HEK293 (cell line): ENCODE measurements at regions not wholly inside any gene's neighbourhood (a gene's known extent, or its start where the extent isn't known, plus 50 kb on each side); places are given as distances from the start of the nearest gene placed in this dataset.

Source experiments
- CTCF ChIA-PET: fragments of 350-600 bp; formaldehyde crosslinking; extraction: SDS; loops from one replicate; lab custom pipeline; 2021; ENCODE audit warnings: antibody characterized with exemption; lab: Yijun Ruan, JAX
- POLR2A ChIA-PET: fragments of 300-600 bp; formaldehyde crosslinking; extraction: SDS; loops from one replicate; lab custom pipeline; 2020; ENCODE audit warnings: antibody characterized with exemption, inconsistent platforms; lab: Yijun Ruan, JAX
- H3K27ac ChIP-seq: fragments of 200-500 bp; sonication (Bioruptor generic); 2 replicates; pipeline ENCODE4 v1.5.1; 2014; ENCODE audit warnings: low read depth, low read length, control low read depth, inconsistent platforms; ENCODE audit errors: extremely low read depth
- H3K36me3 ChIP-seq, 2 experiments: fragments of 200-500 bp in 1 of 2; sonication (Bioruptor generic) in 1 of 2; 1 replicate in 1 of 2; 2 replicates in 1 of 2; pipeline ENCODE4 v1.5.1; 2014 to 2017; ENCODE audit warnings: inconsistent platforms in 2 of 2, low read length in 2 of 2; ENCODE audit not compliant: control insufficient read depth in 2 of 2, insufficient read depth in 1 of 2
- H3K4me1 ChIP-seq: fragments of 200-500 bp; sonication (Bioruptor generic); 2 replicates; pipeline ENCODE4 v1.5.1; 2014; ENCODE audit warnings: mild to moderate bottlenecking, low read length, inconsistent platforms; ENCODE audit not compliant: control insufficient read depth, insufficient read depth
- H3K4me3 ChIP-seq: 2 replicates; pipeline ENCODE4 v1.5.1; 2011; ENCODE audit warnings: low read depth, mild to moderate bottlenecking, control low read depth, low read length, moderate library complexity
- H3K9me3 ChIP-seq: fragments of 200-500 bp; sonication (Bioruptor generic); 2 replicates; pipeline ENCODE4 v1.5.1; 2014; ENCODE audit warnings: low read depth, low read length, inconsistent platforms; ENCODE audit not compliant: control insufficient read depth, insufficient read depth
- GLI4 ChIP-seq: fragments of 450-650 bp; formaldehyde crosslinking; IDR thresholded peaks from 2 replicates; pipeline ENCODE4 v1.5.1; 2016; ENCODE audit warnings: missing biosample characterization, missing genetic modification characterization
- HOXD13 ChIP-seq: sonication (generic); formaldehyde crosslinking; IDR thresholded peaks from 2 replicates; pipeline ENCODE4 v1.8.0; 2022; ENCODE audit warnings: missing genetic modification reagents, borderline replicate concordance
- MYNN ChIP-seq: fragments of 450-650 bp; formaldehyde crosslinking; IDR thresholded peaks from 2 replicates; pipeline ENCODE4 v1.5.1; 2016; ENCODE audit warnings: missing biosample characterization, missing genetic modification characterization, borderline replicate concordance
- RBAK ChIP-seq: fragments of 450-650 bp; formaldehyde crosslinking; IDR thresholded peaks from 2 replicates; pipeline ENCODE4 v1.5.1; 2016; ENCODE audit warnings: missing biosample characterization, missing genetic modification characterization
- ZNF221 ChIP-seq: fragments of 450-650 bp; formaldehyde crosslinking; IDR thresholded peaks from 2 replicates; pipeline ENCODE4 v1.5.1; 2017; ENCODE audit warnings: missing biosample characterization, missing genetic modification characterization, borderline replicate concordance
- ZNF292 ChIP-seq: fragments of 450-650 bp; formaldehyde crosslinking; IDR thresholded peaks from 2 replicates; pipeline ENCODE4 v1.5.1; 2016; ENCODE audit warnings: low read depth, missing biosample characterization, missing genetic modification characterization, borderline replicate concordance
- ZNF311 ChIP-seq: fragments of 450-650 bp; formaldehyde crosslinking; IDR thresholded peaks from 2 replicates; pipeline ENCODE4 v1.5.1; 2017; ENCODE audit warnings: missing biosample characterization, missing genetic modification characterization, borderline replicate concordance
- ZNF366 ChIP-seq: fragments of 450-650 bp; formaldehyde crosslinking; conservative IDR thresholded peaks from 2 replicates; pipeline ENCODE4 v1.5.1; 2016; ENCODE audit warnings: missing biosample characterization, missing genetic modification characterization
- ZNF426 ChIP-seq: fragments of 450-650 bp; formaldehyde crosslinking; IDR thresholded peaks from 2 replicates; pipeline ENCODE4 v1.5.1; 2017; ENCODE audit warnings: missing biosample characterization, missing genetic modification characterization, mild to moderate bottlenecking, inconsistent platforms, moderate library complexity
- ZNF514 ChIP-seq: fragments of 450-650 bp; formaldehyde crosslinking; IDR thresholded peaks from 2 replicates; pipeline ENCODE4 v1.5.1; 2016; ENCODE audit warnings: missing biosample characterization, missing genetic modification characterization
- ZNF521 ChIP-seq: fragments of 450-650 bp; formaldehyde crosslinking; IDR thresholded peaks from 2 replicates; pipeline ENCODE4 v1.5.1; 2017; ENCODE audit warnings: missing biosample characterization, mild to moderate bottlenecking, missing genetic modification characterization
- ZNF660 ChIP-seq: fragments of 450-650 bp; IDR thresholded peaks from 2 replicates; pipeline ENCODE4 v1.5.1; 2018; ENCODE audit warnings: missing biosample characterization, mild to moderate bottlenecking, missing genetic modification characterization
- ZNF707 ChIP-seq: fragments of 450-650 bp; formaldehyde crosslinking; IDR thresholded peaks from 2 replicates; pipeline ENCODE4 v1.5.1; 2016; ENCODE audit warnings: missing biosample characterization, missing genetic modification characterization
- ZNF776 ChIP-seq: fragments of 450-650 bp; formaldehyde crosslinking; IDR thresholded peaks from 2 replicates; pipeline ENCODE4 v1.5.0; 2017; ENCODE audit warnings: missing biosample characterization, missing genetic modification characterization, borderline replicate concordance
- ZNF792 ChIP-seq: fragments of 450-650 bp; formaldehyde crosslinking; IDR thresholded peaks from 2 replicates; pipeline ENCODE4 v1.5.1; 2016; ENCODE audit warnings: missing biosample characterization, missing genetic modification characterization
- TF ChIP-seq, protein P1 (sequence below): fragments of 450-650 bp; formaldehyde crosslinking; IDR thresholded peaks from 2 replicates; pipeline ENCODE4 v1.5.1; 2016; ENCODE audit warnings: missing biosample characterization, missing genetic modification characterization
- TF ChIP-seq, protein P2 (sequence below): fragments of 450-650 bp; formaldehyde crosslinking; IDR thresholded peaks from 2 replicates; pipeline ENCODE4 v1.5.1; 2016; ENCODE audit warnings: missing biosample characterization, missing genetic modification characterization, borderline replicate concordance
- TF ChIP-seq, protein P3 (sequence below): fragments of 450-650 bp; formaldehyde crosslinking; IDR thresholded peaks from 2 replicates; pipeline ENCODE4 v1.5.1; 2016; ENCODE audit warnings: missing biosample characterization, missing genetic modification characterization
- TF ChIP-seq, protein P4 (sequence below): fragments of 450-650 bp; formaldehyde crosslinking; IDR thresholded peaks from 2 replicates; pipeline ENCODE4 v1.5.0; 2017; ENCODE audit warnings: missing biosample characterization, missing genetic modification characterization, borderline replicate concordance
- TF ChIP-seq, protein P5 (sequence below): IDR thresholded peaks from 2 replicates; pipeline ENCODE4 v1.6.1; 2011; ENCODE audit warnings: mild to moderate bottlenecking, low read depth, low read length, borderline replicate concordance

DNA sequence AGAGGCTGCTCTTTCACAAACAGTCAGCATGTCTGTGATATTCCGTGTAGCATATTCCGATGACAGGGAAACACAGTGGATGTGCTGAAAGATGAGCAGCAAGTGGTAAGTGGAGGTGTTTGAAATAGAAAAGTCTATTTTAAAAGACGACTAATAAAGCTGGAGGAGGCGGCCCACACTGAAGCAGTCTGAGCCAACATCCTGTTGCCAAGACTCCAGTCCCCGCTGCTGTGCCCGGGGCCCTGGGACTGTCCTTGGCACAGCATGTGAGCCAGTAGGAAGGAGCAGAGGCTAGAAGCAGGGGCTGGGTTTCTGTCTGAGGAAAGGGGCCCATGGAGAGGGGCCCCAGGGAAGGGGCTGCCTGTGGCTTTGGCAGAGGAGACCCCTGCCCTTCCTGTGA lies 351.5 kb upstream of the CHD6 start (continued):
- TF ChIP-seq, protein P1, sequence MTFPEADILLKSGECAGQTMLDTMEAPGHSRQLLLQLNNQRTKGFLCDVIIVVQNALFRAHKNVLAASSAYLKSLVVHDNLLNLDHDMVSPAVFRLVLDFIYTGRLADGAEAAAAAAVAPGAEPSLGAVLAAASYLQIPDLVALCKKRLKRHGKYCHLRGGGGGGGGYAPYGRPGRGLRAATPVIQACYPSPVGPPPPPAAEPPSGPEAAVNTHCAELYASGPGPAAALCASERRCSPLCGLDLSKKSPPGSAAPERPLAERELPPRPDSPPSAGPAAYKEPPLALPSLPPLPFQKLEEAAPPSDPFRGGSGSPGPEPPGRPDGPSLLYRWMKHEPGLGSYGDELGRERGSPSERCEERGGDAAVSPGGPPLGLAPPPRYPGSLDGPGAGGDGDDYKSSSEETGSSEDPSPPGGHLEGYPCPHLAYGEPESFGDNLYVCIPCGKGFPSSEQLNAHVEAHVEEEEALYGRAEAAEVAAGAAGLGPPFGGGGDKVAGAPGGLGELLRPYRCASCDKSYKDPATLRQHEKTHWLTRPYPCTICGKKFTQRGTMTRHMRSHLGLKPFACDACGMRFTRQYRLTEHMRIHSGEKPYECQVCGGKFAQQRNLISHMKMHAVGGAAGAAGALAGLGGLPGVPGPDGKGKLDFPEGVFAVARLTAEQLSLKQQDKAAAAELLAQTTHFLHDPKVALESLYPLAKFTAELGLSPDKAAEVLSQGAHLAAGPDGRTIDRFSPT (tag by site-specific recombination) = no peak
- no peak for TF ChIP-seq ZNF311 (tag by site-specific recombination)
- no peak for TF ChIP-seq ZNF221 (tag by site-specific recombination)
- no peak for TF ChIP-seq ZNF660 (tag by site-specific recombination)
- TF ChIP-seq MYNN (tag by site-specific recombination) = no peak
- TF ChIP-seq, protein P2, sequence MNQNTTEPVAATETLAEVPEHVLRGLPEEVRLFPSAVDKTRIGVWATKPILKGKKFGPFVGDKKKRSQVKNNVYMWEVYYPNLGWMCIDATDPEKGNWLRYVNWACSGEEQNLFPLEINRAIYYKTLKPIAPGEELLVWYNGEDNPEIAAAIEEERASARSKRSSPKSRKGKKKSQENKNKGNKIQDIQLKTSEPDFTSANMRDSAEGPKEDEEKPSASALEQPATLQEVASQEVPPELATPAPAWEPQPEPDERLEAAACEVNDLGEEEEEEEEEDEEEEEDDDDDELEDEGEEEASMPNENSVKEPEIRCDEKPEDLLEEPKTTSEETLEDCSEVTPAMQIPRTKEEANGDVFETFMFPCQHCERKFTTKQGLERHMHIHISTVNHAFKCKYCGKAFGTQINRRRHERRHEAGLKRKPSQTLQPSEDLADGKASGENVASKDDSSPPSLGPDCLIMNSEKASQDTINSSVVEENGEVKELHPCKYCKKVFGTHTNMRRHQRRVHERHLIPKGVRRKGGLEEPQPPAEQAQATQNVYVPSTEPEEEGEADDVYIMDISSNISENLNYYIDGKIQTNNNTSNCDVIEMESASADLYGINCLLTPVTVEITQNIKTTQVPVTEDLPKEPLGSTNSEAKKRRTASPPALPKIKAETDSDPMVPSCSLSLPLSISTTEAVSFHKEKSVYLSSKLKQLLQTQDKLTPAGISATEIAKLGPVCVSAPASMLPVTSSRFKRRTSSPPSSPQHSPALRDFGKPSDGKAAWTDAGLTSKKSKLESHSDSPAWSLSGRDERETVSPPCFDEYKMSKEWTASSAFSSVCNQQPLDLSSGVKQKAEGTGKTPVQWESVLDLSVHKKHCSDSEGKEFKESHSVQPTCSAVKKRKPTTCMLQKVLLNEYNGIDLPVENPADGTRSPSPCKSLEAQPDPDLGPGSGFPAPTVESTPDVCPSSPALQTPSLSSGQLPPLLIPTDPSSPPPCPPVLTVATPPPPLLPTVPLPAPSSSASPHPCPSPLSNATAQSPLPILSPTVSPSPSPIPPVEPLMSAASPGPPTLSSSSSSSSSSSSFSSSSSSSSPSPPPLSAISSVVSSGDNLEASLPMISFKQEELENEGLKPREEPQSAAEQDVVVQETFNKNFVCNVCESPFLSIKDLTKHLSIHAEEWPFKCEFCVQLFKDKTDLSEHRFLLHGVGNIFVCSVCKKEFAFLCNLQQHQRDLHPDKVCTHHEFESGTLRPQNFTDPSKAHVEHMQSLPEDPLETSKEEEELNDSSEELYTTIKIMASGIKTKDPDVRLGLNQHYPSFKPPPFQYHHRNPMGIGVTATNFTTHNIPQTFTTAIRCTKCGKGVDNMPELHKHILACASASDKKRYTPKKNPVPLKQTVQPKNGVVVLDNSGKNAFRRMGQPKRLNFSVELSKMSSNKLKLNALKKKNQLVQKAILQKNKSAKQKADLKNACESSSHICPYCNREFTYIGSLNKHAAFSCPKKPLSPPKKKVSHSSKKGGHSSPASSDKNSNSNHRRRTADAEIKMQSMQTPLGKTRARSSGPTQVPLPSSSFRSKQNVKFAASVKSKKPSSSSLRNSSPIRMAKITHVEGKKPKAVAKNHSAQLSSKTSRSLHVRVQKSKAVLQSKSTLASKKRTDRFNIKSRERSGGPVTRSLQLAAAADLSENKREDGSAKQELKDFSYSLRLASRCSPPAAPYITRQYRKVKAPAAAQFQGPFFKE (tag by site-specific recombination) = no peak
- no peak for TF ChIP-seq HOXD13 (CRISPR knock-in tag)

DNA sequence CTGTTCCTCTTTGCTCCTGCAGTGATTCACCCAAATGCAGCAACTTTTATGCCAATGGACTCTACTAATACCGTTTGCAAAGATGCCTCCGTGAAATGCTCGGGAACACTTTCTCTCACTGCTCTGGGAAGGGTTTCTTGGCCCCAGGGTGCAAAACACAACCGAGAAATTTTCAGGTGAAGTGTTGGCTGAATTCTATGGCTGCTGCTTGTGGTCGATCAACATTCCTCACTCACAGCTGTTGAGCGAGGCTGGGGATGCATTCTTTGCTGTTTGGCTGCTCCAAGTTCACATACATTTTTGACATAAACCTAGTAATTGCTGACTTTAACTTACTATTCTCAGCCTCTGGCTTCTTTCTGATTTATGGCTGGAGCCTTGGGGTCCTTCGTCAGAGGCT lies 342.0 kb upstream of the CHD6 start:
- Histone ChIP-seq H3K9me3 (no peaks in the 10 kb centered on the region), H3K4me1 (no peaks in the 10 kb centered on the region), H3K27ac (no peak overlapping the region), H3K36me3 (no peaks in the 10 kb centered on the region), H3K4me3 (no peak overlapping the region)
- ChIA-PET POLR2A (no interaction called here), CTCF (no interaction called here)
- TF ChIP-seq ZNF792 (tag by site-specific recombination) (no peak), ZNF366 (no peak), ZNF514 (tag by site-specific recombination) (no peak), GLI4 (tag by site-specific recombination) (no peak), ZNF776 (tag by site-specific recombination) (no peak), ZNF521 (tag by site-specific recombination) (no peak), ZNF426 (tag by site-specific recombination) (no peak), ZNF707 (tag by site-specific recombination) (no peak), RBAK (tag by site-specific recombination) (no peak), ZNF292 (tag by site-specific recombination) (no peak)
- TF ChIP-seq, protein P3, sequence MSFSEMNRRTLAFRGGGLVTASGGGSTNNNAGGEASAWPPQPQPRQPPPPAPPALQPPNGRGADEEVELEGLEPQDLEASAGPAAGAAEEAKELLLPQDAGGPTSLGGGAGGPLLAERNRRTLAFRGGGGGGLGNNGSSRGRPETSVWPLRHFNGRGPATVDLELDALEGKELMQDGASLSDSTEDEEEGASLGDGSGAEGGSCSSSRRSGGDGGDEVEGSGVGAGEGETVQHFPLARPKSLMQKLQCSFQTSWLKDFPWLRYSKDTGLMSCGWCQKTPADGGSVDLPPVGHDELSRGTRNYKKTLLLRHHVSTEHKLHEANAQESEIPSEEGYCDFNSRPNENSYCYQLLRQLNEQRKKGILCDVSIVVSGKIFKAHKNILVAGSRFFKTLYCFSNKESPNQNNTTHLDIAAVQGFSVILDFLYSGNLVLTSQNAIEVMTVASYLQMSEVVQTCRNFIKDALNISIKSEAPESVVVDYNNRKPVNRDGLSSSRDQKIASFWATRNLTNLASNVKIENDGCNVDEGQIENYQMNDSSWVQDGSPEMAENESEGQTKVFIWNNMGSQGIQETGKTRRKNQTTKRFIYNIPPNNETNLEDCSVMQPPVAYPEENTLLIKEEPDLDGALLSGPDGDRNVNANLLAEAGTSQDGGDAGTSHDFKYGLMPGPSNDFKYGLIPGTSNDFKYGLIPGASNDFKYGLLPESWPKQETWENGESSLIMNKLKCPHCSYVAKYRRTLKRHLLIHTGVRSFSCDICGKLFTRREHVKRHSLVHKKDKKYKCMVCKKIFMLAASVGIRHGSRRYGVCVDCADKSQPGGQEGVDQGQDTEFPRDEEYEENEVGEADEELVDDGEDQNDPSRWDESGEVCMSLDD = no peak
- TF ChIP-seq, protein P4, sequence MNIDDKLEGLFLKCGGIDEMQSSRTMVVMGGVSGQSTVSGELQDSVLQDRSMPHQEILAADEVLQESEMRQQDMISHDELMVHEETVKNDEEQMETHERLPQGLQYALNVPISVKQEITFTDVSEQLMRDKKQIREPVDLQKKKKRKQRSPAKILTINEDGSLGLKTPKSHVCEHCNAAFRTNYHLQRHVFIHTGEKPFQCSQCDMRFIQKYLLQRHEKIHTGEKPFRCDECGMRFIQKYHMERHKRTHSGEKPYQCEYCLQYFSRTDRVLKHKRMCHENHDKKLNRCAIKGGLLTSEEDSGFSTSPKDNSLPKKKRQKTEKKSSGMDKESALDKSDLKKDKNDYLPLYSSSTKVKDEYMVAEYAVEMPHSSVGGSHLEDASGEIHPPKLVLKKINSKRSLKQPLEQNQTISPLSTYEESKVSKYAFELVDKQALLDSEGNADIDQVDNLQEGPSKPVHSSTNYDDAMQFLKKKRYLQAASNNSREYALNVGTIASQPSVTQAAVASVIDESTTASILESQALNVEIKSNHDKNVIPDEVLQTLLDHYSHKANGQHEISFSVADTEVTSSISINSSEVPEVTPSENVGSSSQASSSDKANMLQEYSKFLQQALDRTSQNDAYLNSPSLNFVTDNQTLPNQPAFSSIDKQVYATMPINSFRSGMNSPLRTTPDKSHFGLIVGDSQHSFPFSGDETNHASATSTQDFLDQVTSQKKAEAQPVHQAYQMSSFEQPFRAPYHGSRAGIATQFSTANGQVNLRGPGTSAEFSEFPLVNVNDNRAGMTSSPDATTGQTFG = no peak
- TF ChIP-seq, protein P5, sequence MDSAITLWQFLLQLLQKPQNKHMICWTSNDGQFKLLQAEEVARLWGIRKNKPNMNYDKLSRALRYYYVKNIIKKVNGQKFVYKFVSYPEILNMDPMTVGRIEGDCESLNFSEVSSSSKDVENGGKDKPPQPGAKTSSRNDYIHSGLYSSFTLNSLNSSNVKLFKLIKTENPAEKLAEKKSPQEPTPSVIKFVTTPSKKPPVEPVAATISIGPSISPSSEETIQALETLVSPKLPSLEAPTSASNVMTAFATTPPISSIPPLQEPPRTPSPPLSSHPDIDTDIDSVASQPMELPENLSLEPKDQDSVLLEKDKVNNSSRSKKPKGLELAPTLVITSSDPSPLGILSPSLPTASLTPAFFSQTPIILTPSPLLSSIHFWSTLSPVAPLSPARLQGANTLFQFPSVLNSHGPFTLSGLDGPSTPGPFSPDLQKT = no peak
